HG03039 (cell line): ENCODE measurements at regions not wholly inside any gene's neighbourhood (a gene's known extent, or its start where the extent isn't known, plus 50 kb on each side); places are given as distances from the start of the nearest gene placed in this dataset.
"Not testable (repeated sequence)": the region's sequence is repeated elsewhere in the genome, so short reads cannot be mapped to it uniquely, and the experiment has no call there.

Source experiments
- ATAC-seq: cut with Tn5 transposase; IDR thresholded peaks from one replicate; pipeline ENCODE4 v1.9.1; 2021; ENCODE audit warnings: mild to moderate bottlenecking, moderate library complexity; ENCODE audit not compliant: unreplicated experiment

GRCh38 chr7:112668561-112668960 is 121.6 kb downstream of the TMEM168 start:
- no peak for ATAC-seq

DNA sequence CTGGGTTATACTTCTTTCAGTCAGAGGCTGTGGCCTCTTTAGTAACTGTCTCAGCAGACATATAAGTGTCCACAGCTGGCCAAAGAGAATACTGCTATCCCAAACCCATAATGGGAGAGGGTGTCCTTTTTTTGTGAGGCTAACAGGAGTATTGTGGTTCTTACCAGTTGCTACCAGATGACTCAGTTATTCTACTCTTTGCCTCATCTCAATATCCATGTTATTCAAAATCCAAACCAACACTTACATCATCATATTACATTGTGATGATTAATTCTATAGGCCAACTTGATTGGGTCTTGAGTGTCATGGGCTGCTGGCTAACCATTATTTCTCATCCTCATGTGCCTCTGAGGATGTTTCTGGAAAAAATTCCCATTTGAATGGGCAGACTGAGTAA is 120.9 kb downstream of the TMEM168 start:
- no peak for ATAC-seq

- no peak for ATAC-seq
Observed at GRCh38 chr7:112670193-112670592, 120.0 kb downstream of the TMEM168 start.

GRCh38 chr7:112678626-112679025 is 111.6 kb downstream of the TMEM168 start:
- ATAC-seq: no peak

- not testable (repeated sequence) for ATAC-seq
Observed at GRCh38 chr7:112689466-112690177, 100.6 kb downstream of the TMEM168 start.

GRCh38 chr7:112692333-112692732 is 97.9 kb downstream of the TMEM168 start:
- no peak for ATAC-seq

DNA sequence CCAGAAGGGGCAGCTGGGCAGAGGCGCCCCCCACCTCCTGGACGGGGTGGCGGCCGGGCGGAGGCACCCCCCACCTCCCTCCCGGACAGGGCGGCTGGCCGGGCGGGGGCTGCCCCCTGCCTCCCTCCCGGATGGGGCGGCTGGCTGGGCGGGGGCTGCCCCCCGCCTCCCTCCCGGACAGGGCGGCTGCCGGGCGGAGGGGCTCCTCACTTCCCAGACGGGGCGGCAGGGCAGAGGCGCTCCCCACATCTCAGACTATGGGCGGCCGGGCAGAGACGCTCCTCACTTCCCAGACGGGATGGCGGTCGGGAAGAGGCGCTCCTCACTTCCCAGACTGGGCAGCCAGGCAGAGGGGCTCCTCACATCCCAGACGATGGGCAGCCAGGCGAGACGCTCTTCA is 93.0 kb downstream of the TMEM168 start:
- ATAC-seq: not testable (repeated sequence)

- ATAC-seq: no peak
Observed at GRCh38 chr7:112699725-112700513, 90.3 kb downstream of the TMEM168 start.

DNA sequence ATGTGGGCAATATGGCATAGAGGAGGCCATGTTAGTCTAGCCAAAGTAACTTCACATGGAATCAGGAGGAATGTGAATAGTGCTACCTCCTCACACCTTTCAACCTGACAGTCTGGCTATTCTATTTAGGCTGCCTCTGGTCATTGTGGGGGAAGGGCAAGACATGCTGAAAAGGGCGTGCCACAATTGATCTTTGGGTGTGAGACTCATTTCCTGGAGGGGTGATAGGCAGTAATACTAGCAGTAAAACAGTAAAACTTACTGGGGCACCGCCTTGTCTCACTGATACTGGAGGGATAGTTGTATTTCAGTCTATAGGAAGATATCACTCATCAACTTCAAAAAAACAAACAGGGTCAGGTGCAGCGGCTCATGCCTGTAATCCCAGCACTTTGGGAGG is 88.7 kb downstream of the TMEM168 start:
- ATAC-seq: no peak

GRCh38 chr7:112707655-112708054 is 82.5 kb downstream of the TMEM168 start:
- ATAC-seq: peak; percentile 60

DNA sequence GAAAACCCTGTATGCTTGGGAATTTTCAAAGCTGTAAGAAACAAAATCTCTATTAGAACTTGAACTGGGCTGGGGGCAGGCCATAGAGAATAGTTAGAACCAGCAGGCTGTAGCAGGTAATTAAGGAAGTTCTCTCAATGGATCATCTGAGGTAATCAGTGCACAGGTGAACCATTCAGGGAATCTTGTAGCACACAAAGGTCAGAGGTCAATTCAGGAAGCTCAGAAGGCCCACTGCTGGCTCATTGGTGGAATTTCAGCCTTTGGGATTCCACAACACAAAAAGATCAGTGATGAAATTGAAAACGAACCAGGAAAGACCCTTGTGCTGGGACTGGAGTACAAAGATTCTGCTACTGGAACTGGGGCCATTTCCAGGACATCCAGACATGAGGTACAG is 82.0 kb downstream of the TMEM168 start:
- no peak for ATAC-seq
